SK-N-SH treated with all-trans-retinoic acid at 6 μM for 48 hours (cell line): ENCODE measurements at regions not wholly inside any gene's neighbourhood (a gene's known extent, or its start where the extent isn't known, plus 50 kb on each side); places are given as distances from the start of the nearest gene placed in this dataset.

Experiments used
- ARNTL ChIP-seq: fragments of 450-650 bp; formaldehyde crosslinking; IDR thresholded peaks from 2 replicates; pipeline ENCODE4 v1.5.0; 2020; ENCODE audit warnings: low read depth, mild to moderate bottlenecking, moderate library complexity, borderline replicate concordance
- BACH2 ChIP-seq: fragments of 250-450 bp; sonication (Bioruptor Pico); IDR thresholded peaks from 2 replicates; pipeline ENCODE4 v1.9.0; 2021; ENCODE audit warnings: mild to moderate bottlenecking, borderline replicate concordance
- ESRRG ChIP-seq: fragments of 250-450 bp; sonication (Bioruptor Pico); IDR thresholded peaks from 2 replicates; pipeline ENCODE4 v1.6.1; 2021; ENCODE audit warnings: mild to moderate bottlenecking
- GLIS3 ChIP-seq: fragments of 250-450 bp; sonication (Bioruptor Pico); IDR thresholded peaks from 2 replicates; pipeline ENCODE4 v1.5.0; 2020; ENCODE audit warnings: mild to moderate bottlenecking, moderate library complexity
- ZFP30 ChIP-seq: fragments of 450-650 bp; formaldehyde crosslinking; IDR thresholded peaks from 2 replicates; pipeline ENCODE4 v1.5.0; 2022; ENCODE audit warnings: mild to moderate bottlenecking, moderate library complexity
- TF ChIP-seq, protein P1 (sequence below): fragments of 250-450 bp; sonication (Bioruptor Pico); IDR thresholded peaks from 2 replicates; pipeline ENCODE4 v1.8.0; 2020; ENCODE audit warnings: mild to moderate bottlenecking, moderate library complexity, borderline replicate concordance

DNA sequence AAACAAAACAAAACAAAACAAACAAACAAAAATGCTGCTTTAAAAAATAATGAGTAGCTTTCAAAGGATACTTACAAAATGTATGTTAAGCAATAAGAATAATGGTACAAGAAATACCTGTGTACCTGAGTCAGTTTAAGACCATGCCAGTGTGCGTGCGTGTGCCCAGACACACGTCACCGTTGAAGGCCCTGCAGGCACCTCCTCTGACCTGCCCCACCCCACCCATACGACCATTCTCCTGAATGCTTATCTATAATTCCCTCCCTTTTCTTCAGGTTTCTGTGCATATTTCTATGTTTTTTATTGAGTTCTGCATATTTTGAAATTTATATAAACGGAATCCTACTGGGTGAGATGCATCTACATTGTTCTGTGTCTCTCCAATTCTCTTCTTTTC lies 374.2 kb upstream of the KLF6 start:
- TF ChIP-seq BACH2 (CRISPR knock-in tag) (no peak), ESRRG (CRISPR knock-in tag) (no peak), ZFP30 (CRISPR knock-in tag) (no peak), ARNTL (CRISPR knock-in tag) (no peak), GLIS3 (CRISPR knock-in tag) (no peak)
- TF ChIP-seq, protein P1, sequence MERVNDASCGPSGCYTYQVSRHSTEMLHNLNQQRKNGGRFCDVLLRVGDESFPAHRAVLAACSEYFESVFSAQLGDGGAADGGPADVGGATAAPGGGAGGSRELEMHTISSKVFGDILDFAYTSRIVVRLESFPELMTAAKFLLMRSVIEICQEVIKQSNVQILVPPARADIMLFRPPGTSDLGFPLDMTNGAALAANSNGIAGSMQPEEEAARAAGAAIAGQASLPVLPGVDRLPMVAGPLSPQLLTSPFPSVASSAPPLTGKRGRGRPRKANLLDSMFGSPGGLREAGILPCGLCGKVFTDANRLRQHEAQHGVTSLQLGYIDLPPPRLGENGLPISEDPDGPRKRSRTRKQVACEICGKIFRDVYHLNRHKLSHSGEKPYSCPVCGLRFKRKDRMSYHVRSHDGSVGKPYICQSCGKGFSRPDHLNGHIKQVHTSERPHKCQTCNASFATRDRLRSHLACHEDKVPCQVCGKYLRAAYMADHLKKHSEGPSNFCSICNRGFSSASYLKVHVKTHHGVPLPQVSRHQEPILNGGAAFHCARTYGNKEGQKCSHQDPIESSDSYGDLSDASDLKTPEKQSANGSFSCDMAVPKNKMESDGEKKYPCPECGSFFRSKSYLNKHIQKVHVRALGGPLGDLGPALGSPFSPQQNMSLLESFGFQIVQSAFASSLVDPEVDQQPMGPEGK: no peak
